ENCODE measurements at regions not wholly inside any gene's neighbourhood (a gene's known extent, or its start where the extent isn't known, plus 50 kb on each side); places are given as distances from the start of the nearest gene placed in this dataset.

DNA sequence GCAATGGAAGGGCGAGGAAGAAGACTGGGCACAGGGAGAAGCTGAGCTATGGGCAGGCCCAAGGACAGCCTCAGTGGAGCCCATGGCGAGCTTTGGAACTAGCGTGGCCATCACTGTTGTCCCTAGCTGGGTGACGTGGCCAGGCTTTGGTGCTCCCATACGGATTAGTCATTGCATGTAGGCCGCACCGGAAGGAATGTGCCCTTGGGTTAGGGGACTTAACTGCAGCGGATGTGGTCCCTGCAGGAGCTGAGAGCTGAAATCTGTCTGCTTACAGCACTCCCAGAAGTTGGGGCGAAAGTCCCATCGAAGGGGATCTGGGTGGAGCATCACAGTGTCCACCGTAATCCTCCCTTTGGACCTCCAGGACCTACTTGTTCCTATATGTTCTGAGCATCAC lies 133.7 kb downstream of the PAPOLA start:
- no peak for DNase-seq
- ATAC-seq: no peak
- intact Hi-C loops (cut with DNase I): no loop called here

DNA sequence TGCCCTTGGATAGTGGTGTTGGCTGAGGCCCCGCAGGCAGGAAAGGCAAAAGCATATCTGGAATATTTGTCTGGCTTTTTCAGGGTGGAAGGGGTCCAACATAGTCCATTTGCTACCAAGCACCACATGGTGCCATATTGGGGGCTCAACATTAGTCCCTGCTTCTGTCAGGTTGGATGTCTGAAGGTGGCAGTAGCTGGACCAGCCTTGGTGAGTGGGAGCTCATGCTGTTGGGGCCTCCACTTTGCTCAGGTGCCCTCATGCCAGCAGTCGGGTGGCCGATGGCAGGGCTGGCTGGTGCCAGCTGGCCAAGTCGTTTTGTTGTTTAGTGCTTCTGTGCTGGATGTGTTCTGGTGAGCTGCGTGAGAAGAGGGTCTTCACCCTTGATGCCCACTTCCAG lies 135.3 kb downstream of the PAPOLA start:
- no peak for DNase-seq
- intact Hi-C loops (cut with DNase I): no loop called here
- no peak for ATAC-seq

GRCh38 chr14:96638041-96638855 lies 136.1 kb downstream of the PAPOLA start:
- no peak for ATAC-seq
- intact Hi-C loops (cut with DNase I): no loop called here
- no peak for DNase-seq

DNA sequence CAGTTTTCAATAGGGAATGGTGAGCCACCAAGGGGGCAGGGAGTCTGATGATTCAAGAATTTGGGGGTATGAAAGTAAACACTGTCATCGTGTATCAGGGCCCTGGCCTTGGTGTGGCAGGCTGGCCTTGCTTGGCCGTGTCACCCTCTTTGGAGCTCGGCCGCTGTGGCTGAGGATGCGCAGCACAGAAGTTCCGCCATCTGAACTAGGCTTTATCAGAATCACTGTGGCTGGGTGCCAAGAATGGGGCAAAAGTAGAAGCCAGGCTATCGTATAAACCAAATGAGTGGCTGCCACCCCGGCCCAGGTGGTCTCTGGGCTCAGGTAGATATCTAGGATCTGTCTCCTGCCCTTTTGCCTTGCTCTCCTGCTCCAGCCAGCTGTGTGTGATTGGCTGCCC lies 137.4 kb downstream of the PAPOLA start:
- DNase-seq (no peak), ATAC-seq (no peak)
- intact Hi-C loops (cut with DNase I): no loop called here

- ATAC-seq (no peak), DNase-seq (no peak)
- intact Hi-C loops (cut with DNase I): no loop called here
These were observed 146.5 kb downstream of the PAPOLA start for GRCh38 chr14:96648506-96649326.

- intact Hi-C loops (cut with DNase I): no loop called here
- DNase-seq (no peak), ATAC-seq (no peak)
These were observed 147.1 kb downstream of the PAPOLA start for GRCh38 chr14:96649327-96649601.

GRCh38 chr14:96653597-96653996 lies 143.6 kb upstream of the VRK1 start:
- ATAC-seq (no peak), DNase-seq (no peak)
- intact Hi-C loops (cut with DNase I): no loop called here

DNA sequence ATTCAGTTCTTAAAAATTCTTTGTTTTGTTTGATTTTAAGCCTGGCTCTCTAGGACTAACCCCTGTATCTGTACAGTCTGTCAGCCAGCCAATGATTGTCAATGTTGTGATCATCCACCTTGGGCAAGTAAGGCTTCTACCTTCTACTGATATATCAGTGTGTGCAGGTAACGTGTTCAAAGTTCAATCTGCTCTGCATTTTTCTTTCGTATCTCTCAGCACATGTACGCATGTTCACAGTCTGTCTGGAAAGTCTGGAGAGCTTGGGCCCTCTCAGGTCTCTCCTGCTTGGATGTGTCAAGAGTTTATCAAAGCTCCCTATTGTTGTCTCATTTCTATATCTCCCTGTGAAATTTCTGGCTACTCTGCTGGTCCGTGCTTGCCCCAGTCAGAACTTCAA lies 138.6 kb upstream of the VRK1 start:
- DNase-seq (no peak), ATAC-seq (no peak)
- intact Hi-C loops (cut with DNase I): no loop called here

- DNase-seq: no peak
- intact Hi-C loops (cut with DNase I): no loop called here
- ATAC-seq: no peak
These were observed 137.1 kb upstream of the VRK1 start for GRCh38 chr14:96660123-96660522.

- ATAC-seq: no peak
- no peak for DNase-seq
These were observed 136.5 kb upstream of the VRK1 start for GRCh38 chr14:96660667-96661066.

DNA sequence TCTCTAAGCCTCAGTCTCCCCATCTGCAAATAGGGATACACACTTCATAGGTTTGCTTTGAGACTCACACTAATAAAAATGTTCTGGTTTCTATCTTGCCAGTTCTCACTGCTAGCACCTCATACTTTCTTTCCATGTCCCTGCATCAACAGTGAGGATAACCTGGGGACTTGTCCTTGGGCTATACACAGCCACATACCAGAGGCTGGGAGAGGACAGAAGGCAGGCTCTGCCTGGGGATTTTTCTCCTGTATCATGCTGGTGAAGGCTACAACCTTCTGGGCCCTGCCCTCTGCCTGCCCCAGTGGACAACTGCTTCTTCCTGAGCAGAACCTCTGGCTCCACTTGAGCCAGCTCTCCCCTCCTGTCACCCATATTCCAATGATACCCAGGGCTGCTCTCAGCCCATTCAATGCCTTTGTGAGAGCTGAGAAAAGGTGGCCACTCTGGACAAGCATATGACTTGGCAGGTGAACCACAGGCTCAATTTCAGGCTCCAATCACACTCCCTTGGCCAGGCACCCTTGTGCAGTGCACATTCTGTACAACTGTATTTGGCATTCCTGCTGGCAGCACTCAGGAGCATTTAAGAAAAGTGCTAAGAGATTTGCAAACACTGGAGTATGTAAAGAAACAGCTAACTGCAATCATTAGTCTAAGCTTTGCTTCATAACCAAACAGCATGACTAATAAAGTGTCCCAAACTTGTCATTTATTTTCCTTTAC lies 135.8 kb upstream of the VRK1 start:
- intact Hi-C loops (cut with DNase I): no loop called here
- DNase-seq (no peak), ATAC-seq (no peak)

More at GRCh38 chr14:96660667-96661066, 136.5 kb upstream of the VRK1 start:
- intact Hi-C loops (cut with DNase I): no loop called here

DNA sequence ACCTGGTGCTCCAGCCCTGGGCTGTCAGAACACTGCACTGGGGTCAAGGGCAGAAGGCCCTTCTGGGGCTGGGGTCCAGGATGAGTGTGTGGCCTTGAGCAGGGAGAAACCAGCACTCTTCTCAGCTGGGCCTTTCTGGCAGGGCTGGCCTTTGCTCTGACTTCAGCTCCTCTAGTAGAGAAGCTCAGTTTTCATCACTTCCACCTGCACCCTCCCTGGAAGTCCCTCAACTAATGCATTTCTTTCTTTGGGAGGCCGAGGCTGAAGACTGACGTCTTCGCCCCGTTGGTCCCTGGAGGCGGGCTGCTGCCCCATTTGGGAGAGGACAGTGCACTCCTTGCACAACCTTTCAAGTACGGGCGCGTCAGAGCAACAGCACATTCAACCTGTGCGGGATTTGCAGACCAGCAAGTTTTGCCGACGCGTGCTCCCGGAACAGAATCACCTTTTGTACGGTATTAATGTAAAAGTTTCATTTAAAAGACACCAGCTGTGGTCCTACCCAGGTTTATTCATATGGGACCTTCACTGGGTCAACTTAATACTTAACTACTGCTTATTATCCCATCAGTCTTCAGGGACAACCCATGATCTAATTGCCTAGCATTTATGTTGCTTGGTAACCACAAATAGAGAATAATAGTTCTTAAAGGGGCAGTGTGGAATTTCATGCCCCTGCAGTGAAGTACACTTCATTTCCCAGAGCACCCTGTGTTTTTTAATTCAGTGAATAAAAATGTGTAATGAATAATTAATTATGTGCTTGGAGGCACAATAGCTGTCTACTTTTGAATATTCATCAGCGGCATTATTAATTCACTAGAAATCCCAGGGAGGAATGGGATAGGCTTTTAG lies 134.8 kb upstream of the VRK1 start:
- ATAC-seq: no peak
- intact Hi-C loops (cut with DNase I): no loop called here
- DNase-seq: no peak

GRCh38 chr14:96663076-96663475 lies 134.1 kb upstream of the VRK1 start:
- ATAC-seq (no peak), DNase-seq (no peak)

GRCh38 chr14:96663491-96664067 lies 133.6 kb upstream of the VRK1 start:
- intact Hi-C loops (cut with DNase I): no loop called here
- ATAC-seq (no peak), DNase-seq (no peak)

More at GRCh38 chr14:96663076-96663475, 134.1 kb upstream of the VRK1 start:
- intact Hi-C loops (cut with DNase I): no loop called here

DNA sequence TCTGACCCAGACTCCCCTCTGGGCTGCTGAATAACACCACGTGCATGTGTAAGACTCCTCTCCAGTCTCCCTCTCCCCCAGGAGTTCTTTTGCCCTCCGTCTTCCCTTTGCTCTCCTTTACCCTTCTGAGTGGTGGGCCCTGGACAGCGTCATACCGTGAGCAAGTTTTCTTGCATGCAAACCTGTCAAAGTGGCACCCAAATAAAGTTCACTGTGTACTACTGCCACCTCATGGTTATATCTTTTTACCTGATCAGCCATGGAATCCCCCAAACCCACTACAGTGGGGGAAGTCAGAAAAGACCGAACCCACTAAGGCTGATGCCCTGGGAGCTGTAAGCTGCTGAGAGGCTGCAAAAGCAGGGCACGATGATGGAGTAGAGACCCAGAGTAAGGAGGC lies 131.1 kb upstream of the VRK1 start:
- ATAC-seq (no peak), DNase-seq (no peak)
- intact Hi-C loops (cut with DNase I): no loop called here

- no peak for ATAC-seq
- DNase-seq: no peak
- intact Hi-C loops (cut with DNase I): no loop called here
These were observed 126.8 kb upstream of the VRK1 start for GRCh38 chr14:96670391-96670790.

DNA sequence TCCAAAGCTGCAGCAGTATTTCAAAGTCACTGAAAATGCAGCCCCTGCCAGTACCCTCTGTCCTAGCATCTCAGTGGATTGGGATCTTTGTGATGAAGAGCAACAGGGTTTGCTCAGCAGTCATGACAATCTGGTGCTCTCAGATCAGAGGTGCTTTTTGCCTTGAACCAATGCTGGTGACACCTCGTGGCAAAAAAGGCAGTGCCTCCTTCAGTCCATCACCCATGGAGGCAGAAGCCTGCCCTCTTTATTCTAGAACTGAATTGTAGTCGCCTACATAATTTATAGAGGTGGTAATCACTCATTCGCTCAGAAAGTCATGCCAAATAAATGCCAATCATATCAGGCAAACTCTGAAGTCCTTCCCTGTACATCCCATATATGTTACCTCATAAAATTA lies 126.0 kb upstream of the VRK1 start:
- DNase-seq: no peak
- intact Hi-C loops (cut with DNase I): no loop called here
- ATAC-seq: no peak

GRCh38 chr14:96673706-96674105 lies 123.5 kb upstream of the VRK1 start:
- intact Hi-C loops (cut with DNase I): no loop called here
- ATAC-seq: no peak
- DNase-seq: no peak

GRCh38 chr14:96674121-96674520 lies 123.1 kb upstream of the VRK1 start:
- ATAC-seq (no peak), DNase-seq (no peak)
- intact Hi-C loops (cut with DNase I): no loop called here

All from left cardiac atrium (tissue), 4 donors.